Colonic mucosa (tissue), 4 donors: ENCODE measurements at regions not wholly inside any gene's neighbourhood (a gene's known extent, or its start where the extent isn't known, plus 50 kb on each side); places are given as distances from the start of the nearest gene placed in this dataset.

Source experiments
- DNase-seq: peaks from one replicate; pipeline ENCODE4 v3.0.0-alpha.2; 2020
- H3K27ac ChIP-seq: fragments of 200-600 bp; one replicate; pipeline ENCODE4 v1.8.0; 2021
- H3K27me3 ChIP-seq: fragments of 200-600 bp; one replicate; pipeline ENCODE4 v1.8.0; 2021
- H3K36me3 ChIP-seq: fragments of 200-600 bp; one replicate; pipeline ENCODE4 v1.8.0; 2021
- H3K4me1 ChIP-seq: fragments of 200-600 bp; one replicate; pipeline ENCODE4 v1.8.0; 2021; ENCODE audit warnings: mild to moderate bottlenecking
- H3K4me3 ChIP-seq: fragments of 200-600 bp; one replicate; pipeline ENCODE4 v1.8.0; 2021
- H3K9ac ChIP-seq, 2 donors: one replicate each; pipeline ENCODE4 v1.7.0; 2013; ENCODE audit warnings: control low read depth in 2 of 2, low read depth in 2 of 2, low read length in 2 of 2
- H3K9me3 ChIP-seq: fragments of 200-600 bp; one replicate; pipeline ENCODE4 v1.8.0; 2021
- intact Hi-C: fragments of 100-400 bp; cut with DNase I; formaldehyde crosslinking; loops from one replicate; pipeline ENCODE4 v1.14.1; 2022
- TF ChIP-seq, protein P1 (sequence below): fragments of 200-600 bp; IDR thresholded peaks from one replicate; pipeline ENCODE4 v1.8.0; 2022; ENCODE audit warnings: antibody characterized with exemption, mild to moderate bottlenecking
- donor health status: healthy.
- donor health status: DM: no; HTN: no; CAD: no.
- donor health status: DM: no; HTN: no; CAD: no.

DNA sequence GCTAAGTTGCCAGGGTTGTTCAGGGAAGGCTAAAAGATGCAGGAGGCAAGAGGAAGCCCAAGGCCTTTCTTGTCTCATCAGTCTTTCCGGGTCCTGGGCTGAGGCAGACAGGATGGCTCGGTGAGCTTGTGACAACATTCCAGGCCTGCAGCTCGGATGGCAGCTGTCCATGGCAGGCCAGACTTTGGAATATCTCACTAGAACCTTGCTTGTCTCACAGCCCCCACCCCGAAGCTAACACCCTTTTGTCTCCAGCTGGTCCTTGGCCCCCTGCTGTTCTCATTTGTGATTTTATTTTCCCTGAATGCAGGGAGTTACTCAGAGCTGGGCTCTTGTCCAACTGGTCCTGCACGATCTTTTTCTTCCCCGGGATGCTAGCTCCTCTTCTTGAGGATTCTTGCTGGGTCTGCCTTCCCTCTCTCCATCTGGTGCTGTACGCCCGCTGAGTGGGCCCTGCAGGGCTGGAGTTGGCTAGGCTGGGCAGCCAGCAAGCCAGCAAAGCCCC is 477.2 kb upstream of the CAMK1G start:
- Histone ChIP-seq H3K27me3 (no peaks in the 10 kb centered on the region), H3K9me3 (no peaks in the 10 kb centered on the region), H3K36me3 (no peaks in the 10 kb centered on the region), H3K27ac (no peak overlapping the region), H3K9ac (no peak overlapping the region), H3K4me1 (no peaks in the 10 kb centered on the region), H3K4me3 (no peak overlapping the region)
- TF ChIP-seq, protein P1, sequence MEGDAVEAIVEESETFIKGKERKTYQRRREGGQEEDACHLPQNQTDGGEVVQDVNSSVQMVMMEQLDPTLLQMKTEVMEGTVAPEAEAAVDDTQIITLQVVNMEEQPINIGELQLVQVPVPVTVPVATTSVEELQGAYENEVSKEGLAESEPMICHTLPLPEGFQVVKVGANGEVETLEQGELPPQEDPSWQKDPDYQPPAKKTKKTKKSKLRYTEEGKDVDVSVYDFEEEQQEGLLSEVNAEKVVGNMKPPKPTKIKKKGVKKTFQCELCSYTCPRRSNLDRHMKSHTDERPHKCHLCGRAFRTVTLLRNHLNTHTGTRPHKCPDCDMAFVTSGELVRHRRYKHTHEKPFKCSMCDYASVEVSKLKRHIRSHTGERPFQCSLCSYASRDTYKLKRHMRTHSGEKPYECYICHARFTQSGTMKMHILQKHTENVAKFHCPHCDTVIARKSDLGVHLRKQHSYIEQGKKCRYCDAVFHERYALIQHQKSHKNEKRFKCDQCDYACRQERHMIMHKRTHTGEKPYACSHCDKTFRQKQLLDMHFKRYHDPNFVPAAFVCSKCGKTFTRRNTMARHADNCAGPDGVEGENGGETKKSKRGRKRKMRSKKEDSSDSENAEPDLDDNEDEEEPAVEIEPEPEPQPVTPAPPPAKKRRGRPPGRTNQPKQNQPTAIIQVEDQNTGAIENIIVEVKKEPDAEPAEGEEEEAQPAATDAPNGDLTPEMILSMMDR, result no peak
- intact Hi-C loops, result no loop called here
- no peak for DNase-seq

DNA sequence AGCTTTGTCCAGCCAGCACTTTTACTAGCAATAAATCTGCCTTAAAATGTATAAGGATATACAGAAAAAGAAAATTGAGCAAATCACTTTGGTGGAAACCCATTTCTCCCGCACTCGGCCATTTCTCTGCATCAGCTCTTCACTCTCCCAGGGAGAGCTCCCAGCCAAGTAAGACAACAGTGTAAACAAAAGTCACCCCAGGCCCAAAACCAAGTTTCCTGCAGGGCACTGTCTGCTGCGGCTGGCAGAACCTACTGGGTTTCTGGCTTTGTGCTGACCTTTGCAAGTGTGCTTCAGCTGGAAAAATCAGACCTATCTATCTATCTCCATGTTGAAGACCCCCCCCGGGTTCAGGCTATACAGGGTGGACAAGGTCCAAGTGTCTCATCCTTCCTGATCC is 476.7 kb upstream of the CAMK1G start:
- no peaks in the 10 kb centered on the region for H3K4me1 ChIP-seq
- no peak overlapping the region for H3K9ac ChIP-seq
- H3K27me3 ChIP-seq, result no peaks in the 10 kb centered on the region
- DNase-seq, result no peak
- H3K9me3 ChIP-seq, result no peaks in the 10 kb centered on the region
- no peaks in the 10 kb centered on the region for H3K36me3 ChIP-seq
- no peak overlapping the region for H3K27ac ChIP-seq
- intact Hi-C loops, result no loop called here
- TF ChIP-seq, protein P1, result no peak
- no peak overlapping the region for H3K4me3 ChIP-seq

DNA sequence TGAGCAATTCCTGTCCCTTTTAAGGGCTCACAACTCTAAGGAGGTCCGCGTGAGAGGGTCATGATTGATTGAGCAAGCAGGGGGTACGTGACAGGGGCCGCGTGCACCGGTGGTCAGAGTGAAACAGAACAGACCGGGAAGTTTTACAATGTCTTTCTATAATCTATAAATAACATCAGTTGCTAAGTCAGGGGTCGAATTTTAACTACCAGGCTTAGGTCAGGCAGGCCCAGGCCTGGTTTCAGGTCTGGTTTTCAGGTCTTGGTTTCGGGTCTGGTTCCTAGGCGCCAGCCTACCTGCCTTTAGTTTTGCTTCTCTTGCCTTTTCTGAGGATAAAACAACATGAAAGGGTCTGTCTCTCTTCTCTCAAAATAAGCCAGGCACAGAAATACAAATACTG is 476.0 kb upstream of the CAMK1G start:
- no peak for DNase-seq
- Histone ChIP-seq H3K27ac (no peak overlapping the region), H3K27me3 (no peaks in the 10 kb centered on the region), H3K4me1 (no peaks in the 10 kb centered on the region), H3K9me3 (no peaks in the 10 kb centered on the region), H3K9ac (no peak overlapping the region), H3K4me3 (no peak overlapping the region), H3K36me3 (no peaks in the 10 kb centered on the region)
- intact Hi-C loops, result no loop called here
- TF ChIP-seq, protein P1, result no peak

DNA sequence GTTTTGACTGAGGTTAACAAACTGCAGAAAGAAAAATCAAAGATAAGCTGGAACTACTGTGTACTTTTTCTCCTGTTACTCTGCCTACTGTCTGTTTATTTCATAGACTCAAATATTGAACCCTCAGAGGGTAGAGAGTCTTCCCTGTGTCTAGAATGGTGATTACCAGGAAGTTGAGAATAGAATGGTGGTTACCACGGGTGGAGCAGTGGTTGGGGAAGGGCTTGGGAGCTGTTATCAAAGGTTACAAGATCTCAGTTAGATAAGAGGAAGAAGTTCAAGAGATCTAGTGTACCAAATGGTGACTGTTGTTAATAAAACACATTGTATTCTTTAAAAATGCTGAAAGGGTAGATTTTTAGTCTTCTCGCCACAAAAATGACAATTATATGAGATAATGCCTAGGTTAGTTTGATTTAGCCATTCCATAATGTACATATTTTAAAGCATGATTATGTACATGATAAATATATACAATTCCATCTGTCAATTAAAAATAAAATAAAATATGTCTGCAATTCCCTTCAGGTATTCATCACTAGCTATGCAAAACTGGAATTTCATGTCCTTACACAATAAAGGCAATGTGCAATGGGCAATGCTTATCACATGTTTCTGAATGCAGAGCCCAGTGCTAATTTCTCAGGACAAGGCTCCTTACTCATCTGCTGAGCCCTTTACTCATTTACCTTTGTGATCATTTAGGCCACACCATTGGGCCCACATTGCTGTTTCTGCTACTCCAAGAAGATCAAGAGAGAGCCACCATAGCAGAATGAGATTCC is 474.3 kb upstream of the CAMK1G start:
- Histone ChIP-seq H3K4me3 (no peak overlapping the region), H3K9me3 (no peaks in the 10 kb centered on the region), H3K4me1 (no peaks in the 10 kb centered on the region), H3K27ac (peak overlapping the region; percentile 32), H3K36me3 (no peaks in the 10 kb centered on the region), H3K9ac (no peak overlapping the region), H3K27me3 (no peaks in the 10 kb centered on the region)
- intact Hi-C loops, result no loop called here
- TF ChIP-seq, protein P1, result no peak
- peak; percentile 36 for DNase-seq

DNA sequence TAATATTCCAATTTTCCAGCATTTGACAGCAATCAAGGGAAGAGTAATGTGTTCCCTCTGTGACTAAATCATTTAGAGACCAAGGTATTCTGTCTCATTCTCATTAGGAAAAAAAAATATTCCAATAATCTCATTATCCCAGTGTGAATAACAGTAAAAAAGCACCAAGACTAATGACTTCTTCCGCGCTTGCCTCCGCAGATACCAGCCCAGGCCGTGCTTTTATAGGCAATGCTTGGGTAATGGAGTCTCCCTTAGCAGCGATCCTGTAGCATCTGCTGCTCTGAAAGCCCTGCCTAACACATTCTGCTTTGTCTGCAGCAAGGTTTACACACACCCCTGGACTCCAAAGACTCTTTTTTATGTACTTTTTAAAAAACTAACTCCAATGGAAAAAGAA is 470.0 kb upstream of the CAMK1G start:
- Histone ChIP-seq H3K9ac (no peak overlapping the region), H3K9me3 (no peaks in the 10 kb centered on the region), H3K27me3 (no peaks in the 10 kb centered on the region), H3K4me1 (no peaks in the 10 kb centered on the region), H3K27ac (no peak overlapping the region), H3K36me3 (no peaks in the 10 kb centered on the region), H3K4me3 (no peak overlapping the region)
- DNase-seq, result no peak
- intact Hi-C loops, result no loop called here
- TF ChIP-seq, protein P1, result no peak
